Activated effector memory CD4-positive, alpha-beta T cell treated with Interleukin-2 at 50 U/mL for 16 hours (primary cell): ENCODE measurements at regions not wholly inside any gene's neighbourhood (a gene's known extent, or its start where the extent isn't known, plus 50 kb on each side); places are given as distances from the start of the nearest gene placed in this dataset.

ENCODE experiments used
- DNase-seq: peaks from one replicate; pipeline ENCODE4 v3.0.0-alpha.2; 2020

- no peak for DNase-seq
Observed at GRCh38 chr3:7915356-7915755, 586.3 kb upstream of the LMCD1 start.

- DNase-seq: no peak
Observed at GRCh38 chr3:7917443-7918151, 584.0 kb upstream of the LMCD1 start.

DNA sequence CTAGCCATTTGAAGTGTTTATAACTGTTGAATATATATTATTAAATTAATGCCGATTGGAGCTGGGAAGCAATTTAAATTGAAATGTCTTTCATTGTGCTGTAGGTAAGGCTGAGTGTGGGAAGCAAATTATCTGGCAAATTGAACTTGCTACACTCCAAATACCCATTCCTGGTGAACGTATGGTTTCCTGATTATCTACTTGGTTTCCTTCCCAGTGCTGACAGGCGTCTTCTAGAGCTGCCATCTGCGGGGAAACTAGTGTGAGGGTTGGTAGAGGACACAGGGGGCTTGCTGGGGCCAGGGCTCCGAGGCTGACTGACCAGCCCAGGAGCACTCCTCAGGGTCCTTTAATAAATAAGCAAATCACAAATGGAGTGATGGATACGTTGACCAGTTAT is 581.4 kb upstream of the LMCD1 start:
- DNase-seq: no peak

GRCh38 chr3:7924228-7924627 is 577.4 kb upstream of the LMCD1 start:
- DNase-seq: no peak

GRCh38 chr3:7927015-7927414 is 574.6 kb upstream of the LMCD1 start:
- no peak for DNase-seq

DNA sequence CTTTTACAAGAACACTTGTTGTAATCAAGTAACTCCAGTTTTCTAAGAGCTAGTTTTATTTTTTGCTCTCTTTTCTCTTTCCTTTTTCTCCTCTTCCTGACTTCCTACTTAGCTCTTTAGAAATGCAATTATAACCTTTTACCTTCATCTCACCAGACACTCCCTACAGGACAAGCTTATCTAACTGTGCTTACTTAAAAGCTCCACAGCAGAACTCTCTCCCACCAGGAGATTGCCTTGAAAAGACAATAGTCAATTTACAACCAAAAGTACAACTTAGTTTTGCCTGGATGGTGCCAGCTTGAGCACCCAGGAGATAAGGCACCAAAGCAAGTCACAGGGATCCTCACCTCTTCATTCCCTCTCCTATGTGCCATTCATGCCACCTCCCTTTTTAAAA is 573.8 kb upstream of the LMCD1 start:
- DNase-seq: no peak

DNA sequence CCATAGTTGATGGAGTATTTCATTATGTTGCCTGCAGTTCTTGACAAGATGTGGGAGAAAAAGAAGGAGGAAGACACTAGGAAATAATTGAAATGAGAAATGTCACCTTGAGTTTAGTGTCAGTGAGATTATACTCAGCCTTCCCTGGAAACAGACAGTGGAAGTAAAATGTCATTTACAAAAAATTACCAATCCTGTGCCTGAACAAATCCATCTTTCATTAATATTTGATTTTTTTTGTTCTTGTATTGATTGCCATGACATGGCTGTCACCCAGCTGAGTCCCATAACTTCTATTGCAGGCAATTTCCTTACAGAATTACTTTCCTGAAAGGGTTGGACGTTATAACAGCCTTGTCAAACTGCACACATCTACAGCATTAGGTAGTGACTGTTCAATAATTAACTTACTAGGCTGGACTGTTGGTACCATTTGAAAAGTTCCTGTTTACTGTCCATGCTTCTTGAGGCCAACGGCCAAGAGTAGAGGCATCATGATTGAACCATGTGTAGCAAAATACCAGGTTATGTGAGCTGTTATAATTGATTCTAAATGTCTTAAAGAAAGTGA is 572.2 kb upstream of the LMCD1 start:
- no peak for DNase-seq

GRCh38 chr3:7934362-7934761 is 567.3 kb upstream of the LMCD1 start:
- DNase-seq: no peak

DNA sequence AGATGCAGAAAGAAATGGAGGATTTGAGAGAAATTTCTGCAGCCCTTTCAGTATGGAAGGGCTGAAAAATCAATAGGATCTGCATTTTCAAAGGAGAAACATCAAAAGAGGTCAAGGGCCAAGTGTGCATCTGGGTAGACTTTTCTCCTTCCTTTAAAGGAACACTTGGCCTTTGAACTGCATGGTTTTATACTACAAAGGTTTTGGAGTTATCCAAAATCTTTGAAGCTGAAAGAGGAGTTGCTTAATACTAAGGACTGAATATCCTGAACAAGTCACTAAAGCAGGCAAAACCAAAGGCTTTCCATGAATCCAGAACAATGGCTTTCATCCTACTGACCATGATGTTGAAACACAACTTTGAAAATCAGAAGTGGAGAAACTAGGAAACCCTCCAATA is 553.7 kb upstream of the LMCD1 start:
- no peak for DNase-seq

GRCh38 chr3:7950890-7951289 is 550.7 kb upstream of the LMCD1 start:
- no peak for DNase-seq

- no peak for DNase-seq
Observed at GRCh38 chr3:7953449-7954014, 548.1 kb upstream of the LMCD1 start.

- no peak for DNase-seq
Observed at GRCh38 chr3:7957024-7957423, 544.6 kb upstream of the LMCD1 start.

- no peak for DNase-seq
Observed at GRCh38 chr3:7959094-7959493, 542.5 kb upstream of the LMCD1 start.

DNA sequence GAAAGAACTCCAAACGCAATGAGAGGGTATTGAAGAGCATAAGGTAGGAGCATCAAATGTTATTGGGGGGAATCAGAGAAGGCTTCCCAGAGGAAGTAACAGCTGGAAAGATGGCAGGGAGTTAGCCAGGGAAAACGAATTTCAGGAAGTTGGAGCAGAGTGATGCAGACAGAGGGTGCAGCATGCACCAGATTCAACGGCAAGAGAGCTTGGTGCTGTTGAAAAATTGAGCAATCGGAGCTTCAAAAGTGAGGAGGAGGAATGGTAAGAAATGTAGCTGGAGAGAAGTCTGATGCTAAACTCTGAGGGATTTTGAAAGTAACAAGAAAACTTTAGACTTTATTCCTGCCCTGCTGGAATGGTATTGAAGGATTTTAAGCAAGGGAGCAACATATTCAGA is 541.0 kb upstream of the LMCD1 start:
- DNase-seq: no peak

- DNase-seq: no peak
Observed at GRCh38 chr3:7962301-7962700, 539.3 kb upstream of the LMCD1 start.

DNA sequence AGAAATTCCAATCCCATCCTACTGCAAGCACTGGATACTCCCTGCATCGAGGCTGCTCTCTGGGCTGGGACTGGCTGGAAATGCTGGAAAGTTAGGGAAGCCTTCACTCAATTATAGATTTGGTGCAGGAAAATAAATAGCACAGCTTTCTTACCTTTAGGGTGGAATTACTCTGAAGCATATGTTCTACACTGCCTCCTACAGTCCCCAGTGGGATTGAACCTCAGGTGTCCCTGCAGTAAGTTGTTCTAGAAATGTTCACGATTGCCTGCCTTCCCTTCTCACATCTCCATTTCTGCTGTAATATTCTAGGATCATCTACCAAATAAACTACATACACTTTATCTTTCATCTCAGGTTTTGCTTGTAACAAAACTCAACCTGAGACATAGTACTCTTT is 536.7 kb upstream of the LMCD1 start:
- DNase-seq: no peak

DNA sequence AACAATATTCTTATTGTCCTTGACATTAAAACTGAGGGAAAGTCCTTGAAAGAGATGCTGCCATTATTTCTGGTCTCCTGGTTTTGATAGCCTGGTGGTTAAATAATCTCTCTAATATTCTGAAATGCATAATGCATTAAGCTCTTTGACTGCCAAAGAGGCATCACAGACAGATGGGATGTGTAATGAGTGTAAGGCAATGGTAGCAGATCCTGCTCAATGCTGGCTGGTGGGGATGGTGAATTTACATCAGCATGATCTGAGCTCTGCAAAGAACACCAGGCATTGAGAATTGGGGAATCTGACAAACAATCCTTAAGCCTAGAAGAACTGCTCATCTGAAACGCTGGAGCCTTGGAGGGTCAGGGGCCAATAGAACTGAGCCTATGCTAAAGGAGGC is 528.6 kb upstream of the LMCD1 start:
- DNase-seq: no peak

DNA sequence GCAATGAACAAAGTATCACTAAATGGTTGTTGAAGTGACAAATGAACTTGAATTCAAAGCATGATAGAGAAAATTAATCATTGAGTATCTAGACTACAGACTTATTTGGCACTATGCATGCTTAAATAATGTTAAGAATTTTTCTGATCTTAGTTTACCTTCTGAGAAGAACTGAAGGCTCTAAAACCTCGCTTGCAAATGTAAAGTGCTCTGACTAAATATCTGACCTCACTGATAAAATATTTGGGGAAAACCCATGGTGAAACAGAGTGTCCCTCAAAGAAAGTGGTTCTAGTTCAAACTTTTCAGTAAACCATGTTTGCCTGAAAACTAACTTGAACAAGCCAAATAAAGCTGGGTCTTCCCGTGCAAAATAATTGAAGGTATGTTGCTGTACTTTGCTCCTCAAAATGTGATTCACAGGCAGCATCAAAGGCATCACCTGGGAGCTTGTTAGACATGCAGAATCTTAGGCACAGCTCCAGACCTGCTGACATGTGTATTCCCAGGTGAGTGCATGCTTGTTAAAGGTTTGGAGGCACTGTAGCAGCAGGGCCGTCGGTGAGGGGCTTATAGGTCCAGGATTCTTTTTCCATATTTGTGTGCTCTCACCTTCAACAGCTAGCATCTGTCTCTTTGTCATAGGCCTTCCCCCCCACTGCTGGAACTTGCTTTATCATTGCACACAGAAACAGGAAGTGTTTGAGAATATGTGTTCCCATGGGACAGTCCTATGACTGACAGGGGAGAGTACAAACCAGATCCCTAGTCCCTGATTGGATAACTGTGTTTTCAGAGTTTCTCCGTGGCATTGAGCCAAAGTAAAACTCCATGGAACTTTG is 524.2 kb upstream of the LMCD1 start:
- DNase-seq: no peak

GRCh38 chr3:7978087-7978422 is 523.6 kb upstream of the LMCD1 start:
- DNase-seq: no peak

DNA sequence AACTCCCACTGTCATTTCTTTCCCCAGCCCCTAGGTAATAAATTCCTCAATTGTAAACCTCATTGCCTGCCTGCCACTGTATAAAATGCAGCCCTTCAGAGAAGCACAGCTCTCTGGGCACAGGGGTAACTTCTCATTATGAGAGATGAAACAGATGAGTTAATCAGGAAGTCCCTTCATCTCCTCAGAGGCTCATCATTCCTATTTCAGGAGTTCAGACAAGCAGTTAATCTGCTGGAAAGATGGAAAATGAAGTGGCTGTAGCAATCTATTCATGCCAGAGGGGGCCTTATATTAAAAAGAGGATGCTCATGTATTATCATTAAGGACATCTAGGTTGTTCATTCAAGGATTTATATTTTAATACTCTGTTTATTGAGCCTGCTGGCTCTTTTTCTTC is 519.5 kb upstream of the LMCD1 start:
- DNase-seq: no peak

DNA sequence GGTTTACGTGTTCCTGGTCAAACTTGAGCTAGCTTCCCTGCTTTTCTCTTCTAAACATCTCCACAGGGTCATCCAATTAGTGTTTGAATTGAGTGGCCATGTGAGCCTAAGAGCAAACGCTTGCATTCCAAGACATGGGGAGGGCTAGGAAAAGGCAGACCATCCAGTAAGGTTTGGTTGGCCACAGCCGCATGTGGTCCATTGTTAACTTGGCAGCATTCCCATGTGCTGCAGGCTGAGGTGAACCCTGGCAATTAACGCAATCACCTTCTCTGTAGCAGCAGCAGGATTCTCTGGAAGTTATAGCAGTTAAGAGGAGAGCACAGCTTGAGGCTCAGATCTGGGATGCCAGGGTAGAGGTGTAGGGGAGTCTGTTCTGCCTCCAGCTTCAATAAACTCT is 502.2 kb upstream of the LMCD1 start:
- no peak for DNase-seq

DNA sequence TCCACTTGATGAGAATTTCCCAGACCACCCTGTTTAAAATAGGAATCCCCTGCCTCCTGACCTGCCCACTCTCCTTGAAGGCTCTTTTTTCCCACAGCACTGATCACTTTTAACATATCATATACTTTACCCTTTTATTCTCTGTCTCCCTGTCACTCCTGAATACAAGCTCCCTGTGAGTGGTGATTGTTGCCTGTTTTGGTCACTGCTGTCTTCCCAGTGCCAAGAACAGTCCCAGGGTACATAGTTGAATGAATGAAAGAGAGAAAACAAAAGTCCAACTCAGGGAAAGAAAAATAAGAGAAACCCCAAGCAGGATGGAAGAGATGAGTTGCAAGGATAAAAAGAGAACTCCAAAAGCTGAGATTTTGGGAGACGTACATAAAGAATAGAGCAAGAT is 500.3 kb upstream of the LMCD1 start:
- DNase-seq: no peak

- no peak for DNase-seq
Observed at GRCh38 chr3:8001712-8002111, 499.9 kb upstream of the LMCD1 start.

DNA sequence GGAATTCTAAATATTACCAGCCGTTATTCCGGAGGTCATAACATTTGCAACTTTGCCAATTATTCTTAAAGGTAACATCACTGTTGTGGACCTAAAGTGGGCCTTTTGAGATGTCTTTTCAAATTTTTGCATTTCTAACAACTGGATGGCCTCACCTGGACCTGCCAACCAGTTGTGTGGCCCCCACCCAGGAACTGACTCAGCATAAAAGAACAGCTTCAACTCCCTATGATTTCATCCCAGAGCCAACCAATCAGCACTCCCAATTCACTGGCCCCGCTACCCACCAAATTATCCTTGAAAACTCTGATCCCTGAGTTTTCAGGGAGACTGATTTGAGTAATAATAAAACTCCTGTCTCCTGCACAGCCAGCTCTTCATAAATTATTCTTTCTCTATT is 489.7 kb upstream of the LMCD1 start:
- DNase-seq: no peak
